PC-9 (cell line): ENCODE measurements at regions not wholly inside any gene's neighbourhood (a gene's known extent, or its start where the extent isn't known, plus 50 kb on each side); places are given as distances from the start of the nearest gene placed in this dataset.

Experiments
- BruUV-seq: library from RNA; stranded (reverse); fragments of 400-500 nt; replicated peaks from 2 replicates; lab custom pipeline; 2021; lab: Mats Ljungman, UMichigan
- CTCF ChIA-PET: fragments of 300-600 bp; sonication (Branson Sonifier 250); formaldehyde crosslinking; loops from one replicate; lab custom pipeline; 2022; ENCODE audit warnings: antibody characterized with exemption; lab: Charles Lee
- POLR2A ChIA-PET: fragments of 300-600 bp; sonication (Branson Sonifier 250); formaldehyde crosslinking; loops from one replicate; lab custom pipeline; 2022; ENCODE audit warnings: antibody characterized with exemption; ENCODE audit not compliant: unreplicated experiment; lab: Charles Lee
- DNase-seq, 2 experiments: peaks; one replicate each; pipeline versions ENCODE4 v3.0.0 to v3.0.0-alpha.2; 2015 to 2022; ENCODE audit warnings: mixed read lengths in 1 of 2
- H2AFZ ChIP-seq: fragments of 200-600 bp; sonication (generic); 2 replicates; pipeline ENCODE4 v1.8.1; 2017; ENCODE audit warnings: antibody characterized with exemption
- H3F3A ChIP-seq: fragments of 200-600 bp; sonication (generic); 2 replicates; pipeline ENCODE4 v1.8.1; 2017; ENCODE audit warnings: antibody characterized with exemption, mild to moderate bottlenecking, low read depth; ENCODE audit not compliant: insufficient read depth
- H3K27ac ChIP-seq: fragments of 200-600 bp; sonication (generic); 2 replicates; pipeline ENCODE4 v1.6.1; 2016; ENCODE audit warnings: mixed run types
- H3K27me3 ChIP-seq: fragments of 200-600 bp; sonication (generic); 2 replicates; pipeline ENCODE4 v1.6.1; 2016; ENCODE audit warnings: low read depth, mixed run types; ENCODE audit not compliant: insufficient read depth
- H3K36me3 ChIP-seq: fragments of 200-600 bp; sonication (generic); 2 replicates; pipeline ENCODE4 v1.6.1; 2016; ENCODE audit warnings: low read depth, mixed run types
- H3K4me1 ChIP-seq: fragments of 200-600 bp; sonication (generic); replicated peaks from 2 replicates; pipeline ENCODE4 v1.6.1; 2016; ENCODE audit warnings: mixed run types; ENCODE audit not compliant: insufficient read depth
- H3K4me2 ChIP-seq: fragments of 200-600 bp; sonication (generic); 2 replicates; pipeline ENCODE4 v1.6.1; 2017; ENCODE audit warnings: mixed run types
- H3K4me3 ChIP-seq: fragments of 200-600 bp; sonication (generic); 2 replicates; pipeline ENCODE4 v1.6.1; 2016; ENCODE audit warnings: mixed run types
- H3K79me2 ChIP-seq: fragments of 200-600 bp; sonication (generic); 2 replicates; pipeline ENCODE4 v1.6.1; 2017; ENCODE audit warnings: low read depth, mixed run types
- H3K9me2 ChIP-seq: fragments of 200-600 bp; sonication (generic); 2 replicates; pipeline ENCODE4 v1.8.1; 2017; ENCODE audit warnings: mild to moderate bottlenecking; ENCODE audit not compliant: insufficient read depth
- H3K9me3 ChIP-seq: fragments of 200-600 bp; sonication (generic); 2 replicates; pipeline ENCODE4 v1.8.1; 2016; ENCODE audit warnings: low read depth; ENCODE audit not compliant: insufficient read depth
- H4K20me1 ChIP-seq: fragments of 200-600 bp; sonication (generic); 2 replicates; pipeline ENCODE4 v1.8.1; 2017; ENCODE audit not compliant: insufficient read depth
- CTCF ChIP-seq: fragments of 200-600 bp; sonication (generic); conservative IDR thresholded peaks from 2 replicates; pipeline ENCODE4 v1.6.1; 2017; ENCODE audit warnings: mixed run types, antibody characterized with exemption, mild to moderate bottlenecking, moderate library complexity
- EZH2 ChIP-seq: fragments of 200-600 bp; sonication (generic); IDR thresholded peaks from 2 replicates; pipeline ENCODE4 v1.8.0; 2017; ENCODE audit warnings: antibody characterized with exemption, low read depth
- intact Hi-C: fragments of 100-400 bp; cut with micrococcal nuclease; formaldehyde crosslinking; loops from one replicate; pipeline ENCODE4 v1.10.0; 2022; ENCODE audit not compliant: unreplicated experiment

- DNase-seq = no peak
- ChIA-PET CTCF (no interaction called here), POLR2A (no interaction called here)
- Histone ChIP-seq H3F3A (no peaks in the 10 kb centered on the region), H3K4me2 (no peak overlapping the region), H3K27ac (no peak overlapping the region), H3K4me3 (no peak overlapping the region), H4K20me1 (no peaks in the 10 kb centered on the region), H3K79me2 (no peaks in the 10 kb centered on the region), H3K9me2 (peaks cover 5% of the 10 kb centered on the region; the same call in 1 of the 2 replicates), H3K4me1 (no peaks in the 10 kb centered on the region), H3K36me3 (no peaks in the 10 kb centered on the region), H3K27me3 (no peaks in the 10 kb centered on the region), H3K9me3 (no peaks in the 10 kb centered on the region), H2AFZ (no peak overlapping the region)
- BruUV-seq = no TSS peak
- intact Hi-C loops = no loop called here
- TF ChIP-seq CTCF (no peak), EZH2 (no peak)
Observed at GRCh38 chr6:63140114-63140513, 71.2 kb upstream of the FKBP1C start.

- Histone ChIP-seq H3K36me3 (no peaks in the 10 kb centered on the region), H3K4me3 (no peak overlapping the region), H3K9me3 (no peaks in the 10 kb centered on the region), H3F3A (no peaks in the 10 kb centered on the region), H3K4me1 (no peaks in the 10 kb centered on the region), H4K20me1 (no peaks in the 10 kb centered on the region), H3K27me3 (no peaks in the 10 kb centered on the region), H3K79me2 (no peaks in the 10 kb centered on the region), H3K9me2 (peaks cover 5% of the 10 kb centered on the region; the same call in 1 of the 2 replicates), H3K4me2 (no peak overlapping the region), H2AFZ (no peak overlapping the region), H3K27ac (no peak overlapping the region)
- TF ChIP-seq CTCF = no peak
- TF ChIP-seq EZH2 = no peak
- no TSS peak for BruUV-seq
- ChIA-PET CTCF (no interaction called here), POLR2A (no interaction called here)
- no peak for DNase-seq
- intact Hi-C loops = no loop called here
Observed at GRCh38 chr6:63140692-63141318, 70.5 kb upstream of the FKBP1C start.

- ChIA-PET POLR2A (no interaction called here), CTCF (no interaction called here)
- no peak overlapping the region for H3K4me2 ChIP-seq
- H4K20me1 ChIP-seq = no peaks in the 10 kb centered on the region
- TF ChIP-seq EZH2 (no peak), CTCF (no peak)
- no peaks in the 10 kb centered on the region for H3K9me2 ChIP-seq
- intact Hi-C loops = no loop called here
- no peak for DNase-seq
- H3F3A ChIP-seq = no peaks in the 10 kb centered on the region
- no peaks in the 10 kb centered on the region for H3K9me3 ChIP-seq
- H3K4me1 ChIP-seq = no peaks in the 10 kb centered on the region
- no TSS peak for BruUV-seq
- H3K27me3 ChIP-seq = no peaks in the 10 kb centered on the region
- no peak overlapping the region for H3K27ac ChIP-seq
- H3K79me2 ChIP-seq = no peaks in the 10 kb centered on the region
- no peak overlapping the region for H2AFZ ChIP-seq
- H3K4me3 ChIP-seq = no peak overlapping the region
- H3K36me3 ChIP-seq = no peaks in the 10 kb centered on the region
Observed at GRCh38 chr6:63149730-63150129, 61.5 kb upstream of the FKBP1C start.
